Caco-2 (cell line): ENCODE measurements at regions not wholly inside any gene's neighbourhood (a gene's known extent, or its start where the extent isn't known, plus 50 kb on each side); places are given as distances from the start of the nearest gene placed in this dataset.

Experiments used
- BruUV-seq: library from RNA; stranded (reverse); fragments of 400-500 nt; replicated peaks from 2 replicates; lab custom pipeline; 2021; lab: Mats Ljungman, UMichigan
- CTCF ChIA-PET: fragments of 300-600 bp; sonication (Branson Sonifier 250); formaldehyde crosslinking; loops from one replicate; lab custom pipeline; 2022; ENCODE audit warnings: antibody characterized with exemption; lab: Charles Lee
- POLR2A ChIA-PET: fragments of 300-600 bp; sonication (Branson Sonifier 250); formaldehyde crosslinking; loops from one replicate; lab custom pipeline; 2022; ENCODE audit warnings: antibody characterized with exemption; lab: Charles Lee
- DNase-seq, 2 experiments: peaks; one replicate each; pipeline versions ENCODE4 v3.0.0 to v3.0.0-alpha.2; 2020 to 2022
- H3K27me3 ChIP-seq: replicated peaks from 2 replicates; pipeline ENCODE4 v1.6.0; 2011; ENCODE audit warnings: low read length; ENCODE audit not compliant: control insufficient read depth, insufficient read depth
- H3K36me3 ChIP-seq: 2 replicates; pipeline ENCODE4 v1.5.1; 2011; ENCODE audit warnings: low read length; ENCODE audit not compliant: control insufficient read depth, insufficient read depth
- H3K4me1 ChIP-seq: fragments of 250-450 bp; sonication (Bioruptor Pico); 2 replicates; pipeline ENCODE4 v1.5.1; 2020; ENCODE audit warnings: mild to moderate bottlenecking
- H3K4me3 ChIP-seq: 2 replicates; pipeline ENCODE4 v1.5.1; 2011; ENCODE audit warnings: low read depth, mild to moderate bottlenecking, control low read depth, low read length
- H3K9me3 ChIP-seq: fragments of 250-450 bp; sonication (Bioruptor Pico); 2 replicates; pipeline ENCODE4 v1.5.1; 2020; ENCODE audit warnings: mild to moderate bottlenecking, moderate library complexity
- H3K27ac Mint-ChIP-seq: one replicate; pipeline ENCODE4 v1.8.0; 2022; ENCODE audit warnings: mixed read lengths; ENCODE audit not compliant: unreplicated experiment
- H3K27me3 Mint-ChIP-seq: one replicate; pipeline ENCODE4 v1.8.0; 2022; ENCODE audit warnings: mixed read lengths; ENCODE audit not compliant: insufficient read depth, unreplicated experiment
- H3K36me3 Mint-ChIP-seq: one replicate; pipeline ENCODE4 v1.8.0; 2022; ENCODE audit warnings: mild to moderate bottlenecking, mixed read lengths; ENCODE audit not compliant: insufficient read depth, unreplicated experiment
- H3K4me1 Mint-ChIP-seq: one replicate; pipeline ENCODE4 v1.8.0; 2022; ENCODE audit warnings: low read depth, mixed read lengths; ENCODE audit not compliant: unreplicated experiment
- H3K4me3 Mint-ChIP-seq: one replicate; pipeline ENCODE4 v1.8.0; 2022; ENCODE audit warnings: mild to moderate bottlenecking, moderate library complexity, mixed read lengths; ENCODE audit not compliant: unreplicated experiment
- H3K9me3 Mint-ChIP-seq: one replicate; pipeline ENCODE4 v1.8.0; 2022; ENCODE audit warnings: mixed read lengths; ENCODE audit not compliant: unreplicated experiment
- intact Hi-C: fragments of 100-400 bp; cut with micrococcal nuclease; formaldehyde crosslinking; loops from one replicate; pipeline ENCODE4 v1.10.0; 2022; ENCODE audit not compliant: unreplicated experiment
- TF ChIP-seq, protein P1 (sequence below), 2 experiments: fragments of 200-600 bp in 1 of 2; IDR thresholded peaks; 1 replicate in 1 of 2; 2 replicates in 1 of 2; pipeline versions ENCODE4 v1.5.1 to v1.8.0; 2011 to 2022; ENCODE audit warnings: antibody characterized with exemption in 1 of 2, control low read depth in 1 of 2, inconsistent platforms in 1 of 2, low read depth in 1 of 2, low read length in 1 of 2, mild to moderate bottlenecking in 1 of 2, moderate library complexity in 1 of 2; ENCODE audit not compliant: insufficient read depth in 1 of 2, severe bottlenecking in 1 of 2, unreplicated experiment in 1 of 2

- H3K27me3 Mint-ChIP-seq: no peaks in the 10 kb centered on the region
- ChIA-PET POLR2A (no interaction called here), CTCF (no interaction called here)
- H3K36me3 Mint-ChIP-seq: no peaks in the 10 kb centered on the region
- Histone ChIP-seq H3K4me3 (no peak overlapping the region), H3K36me3 (no peaks in the 10 kb centered on the region), H3K9me3 (no peaks in the 10 kb centered on the region), H3K4me1 (no peaks in the 10 kb centered on the region), H3K27me3 (no peaks in the 10 kb centered on the region)
- H3K27ac Mint-ChIP-seq: no peak overlapping the region
- H3K4me3 Mint-ChIP-seq: no peak overlapping the region
- no TSS peak for BruUV-seq
- no peaks in the 10 kb centered on the region for H3K4me1 Mint-ChIP-seq
- no peaks in the 10 kb centered on the region for H3K9me3 Mint-ChIP-seq
- no peak for DNase-seq
- intact Hi-C loops: no loop called here
- TF ChIP-seq, protein P1, sequence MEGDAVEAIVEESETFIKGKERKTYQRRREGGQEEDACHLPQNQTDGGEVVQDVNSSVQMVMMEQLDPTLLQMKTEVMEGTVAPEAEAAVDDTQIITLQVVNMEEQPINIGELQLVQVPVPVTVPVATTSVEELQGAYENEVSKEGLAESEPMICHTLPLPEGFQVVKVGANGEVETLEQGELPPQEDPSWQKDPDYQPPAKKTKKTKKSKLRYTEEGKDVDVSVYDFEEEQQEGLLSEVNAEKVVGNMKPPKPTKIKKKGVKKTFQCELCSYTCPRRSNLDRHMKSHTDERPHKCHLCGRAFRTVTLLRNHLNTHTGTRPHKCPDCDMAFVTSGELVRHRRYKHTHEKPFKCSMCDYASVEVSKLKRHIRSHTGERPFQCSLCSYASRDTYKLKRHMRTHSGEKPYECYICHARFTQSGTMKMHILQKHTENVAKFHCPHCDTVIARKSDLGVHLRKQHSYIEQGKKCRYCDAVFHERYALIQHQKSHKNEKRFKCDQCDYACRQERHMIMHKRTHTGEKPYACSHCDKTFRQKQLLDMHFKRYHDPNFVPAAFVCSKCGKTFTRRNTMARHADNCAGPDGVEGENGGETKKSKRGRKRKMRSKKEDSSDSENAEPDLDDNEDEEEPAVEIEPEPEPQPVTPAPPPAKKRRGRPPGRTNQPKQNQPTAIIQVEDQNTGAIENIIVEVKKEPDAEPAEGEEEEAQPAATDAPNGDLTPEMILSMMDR (IDR thresholded peaks at IDR 0.05; ENCODE audit: insufficient read depth in 1 of 2, low read depth in 1 of 2, low read length in 1 of 2, severe bottlenecking in 1 of 2, unreplicated experiment in 1 of 2): no peak
Observed at GRCh38 chrX:145475725-145476124, 228.4 kb downstream of the SPANXN1 start.

DNA sequence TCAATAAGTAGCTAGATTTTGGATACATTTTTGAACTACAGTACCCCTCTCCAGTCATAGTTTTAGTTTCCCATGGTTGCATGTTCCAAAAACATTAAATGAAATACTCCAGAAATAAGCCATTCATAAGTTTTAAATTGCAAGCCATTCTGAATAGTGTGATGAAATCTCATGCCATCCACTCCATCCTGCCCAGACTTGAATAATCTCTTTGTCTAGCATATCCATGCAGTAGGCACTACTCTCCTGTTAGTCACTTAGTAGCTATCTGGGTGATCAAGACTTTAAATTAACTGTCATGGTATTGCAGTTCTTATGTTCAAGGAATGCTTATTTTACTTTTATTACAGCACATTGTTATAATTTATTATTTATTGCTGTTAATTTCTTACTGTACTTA lies 237.4 kb downstream of the SPANXN1 start:
- no peak for DNase-seq
- POLR2A ChIA-PET: no interaction called here
- Histone ChIP-seq H3K4me3 (no peak overlapping the region), H3K27me3 (no peaks in the 10 kb centered on the region), H3K4me1 (no peaks in the 10 kb centered on the region), H3K36me3 (no peaks in the 10 kb centered on the region), H3K9me3 (no peaks in the 10 kb centered on the region)
- no peak overlapping the region for H3K27ac Mint-ChIP-seq
- intact Hi-C loops: no loop called here
- peaks cover 30% of the 10 kb centered on the region for H3K9me3 Mint-ChIP-seq
- CTCF ChIA-PET: no interaction called here
- H3K36me3 Mint-ChIP-seq: no peaks in the 10 kb centered on the region
- H3K4me1 Mint-ChIP-seq: no peaks in the 10 kb centered on the region
- TF ChIP-seq, protein P1 (IDR thresholded peaks at IDR 0.05; ENCODE audit: insufficient read depth in 1 of 2, low read depth in 1 of 2, low read length in 1 of 2, severe bottlenecking in 1 of 2, unreplicated experiment in 1 of 2): no peak
- BruUV-seq: no TSS peak
- no peak overlapping the region for H3K4me3 Mint-ChIP-seq
- no peaks in the 10 kb centered on the region for H3K27me3 Mint-ChIP-seq

DNA sequence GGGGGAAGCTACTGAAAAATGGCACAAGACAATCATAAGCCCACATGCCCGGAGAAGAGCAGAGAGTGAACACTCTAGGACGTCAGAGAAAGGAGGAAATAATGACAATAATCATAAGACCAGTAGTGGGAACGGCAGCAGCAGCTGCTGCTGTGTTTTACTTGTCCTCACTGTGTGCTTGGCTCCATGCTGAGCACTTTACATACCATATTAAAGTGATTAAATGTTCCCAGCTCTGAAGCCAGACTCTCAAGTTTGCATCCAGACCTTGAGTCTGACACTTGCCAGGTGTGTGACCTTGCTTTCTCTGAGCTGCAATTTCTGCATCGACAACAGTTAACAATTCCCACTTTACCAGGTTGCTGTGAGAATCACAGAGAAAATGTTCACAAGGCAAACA lies 255.4 kb downstream of the SPANXN1 start:
- no peak overlapping the region for H3K4me3 ChIP-seq
- no peaks in the 10 kb centered on the region for H3K4me1 ChIP-seq
- POLR2A ChIA-PET: no interaction called here
- Mint-ChIP-seq H3K4me3 (no peak overlapping the region), H3K27ac (no peak overlapping the region), H3K36me3 (no peaks in the 10 kb centered on the region), H3K9me3 (peaks cover 22% of the 10 kb centered on the region), H3K27me3 (no peaks in the 10 kb centered on the region), H3K4me1 (no peaks in the 10 kb centered on the region)
- TF ChIP-seq, protein P1 (IDR thresholded peaks at IDR 0.05; ENCODE audit: insufficient read depth in 1 of 2, low read depth in 1 of 2, low read length in 1 of 2, severe bottlenecking in 1 of 2, unreplicated experiment in 1 of 2): no peak
- CTCF ChIA-PET: no interaction called here
- no TSS peak for BruUV-seq
- no peak for DNase-seq
- H3K27me3 ChIP-seq: no peaks in the 10 kb centered on the region
- H3K9me3 ChIP-seq: no peaks in the 10 kb centered on the region
- H3K36me3 ChIP-seq: no peaks in the 10 kb centered on the region
- intact Hi-C loops: no loop called here
